ENCODE measurements at regions not wholly inside any gene's neighbourhood (a gene's known extent, or its start where the extent isn't known, plus 50 kb on each side); places are given as distances from the start of the nearest gene placed in this dataset.

GRCh38 chr4:169810325-169811323, 52.9 kb upstream of the HPF1 start (continued):
- no peak for TF ChIP-seq FOS (IDR thresholded peaks at IDR 0.05; ENCODE audit: low read depth, low read length)
- no peak for TF ChIP-seq POLR2A (IDR thresholded peaks at IDR 0.05; ENCODE audit: low read depth, low read length)
- TF ChIP-seq BHLHE40 (IDR thresholded peaks at IDR 0.05; ENCODE audit: low read depth, low read length) = no peak

DNA sequence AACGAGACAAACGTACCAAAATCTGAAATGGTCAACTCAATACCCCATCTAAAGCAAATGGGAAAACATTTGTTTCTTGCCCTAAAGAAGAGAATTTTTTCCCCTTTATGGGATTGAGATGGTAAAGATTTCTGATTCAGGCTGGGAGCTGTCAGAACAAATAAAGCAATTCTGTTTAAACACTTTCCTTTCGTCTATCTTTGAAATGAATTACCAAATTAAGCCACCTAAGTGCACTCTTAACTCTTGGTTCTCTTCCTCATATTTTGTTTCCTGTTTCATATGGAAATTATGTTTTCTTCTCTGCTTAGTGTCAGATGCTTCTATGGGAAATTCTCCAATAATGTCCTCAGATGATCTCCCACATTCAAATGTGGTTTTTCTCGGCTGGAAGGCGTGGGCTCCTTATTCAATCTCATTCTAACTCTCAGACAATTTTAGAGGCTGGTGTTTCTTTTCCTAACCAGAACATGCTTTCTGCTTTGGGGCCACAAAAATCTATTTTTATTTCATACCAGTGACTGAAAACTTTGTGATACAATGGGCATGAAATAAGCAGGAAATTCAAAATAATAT, 50.3 kb upstream of the HPF1 start:
- no peak overlapping the region for H3K14ac ChIP-seq (replicated peaks; ENCODE audit: low read depth, low read length)
- in situ Hi-C loops (cut with MboI; ENCODE audit: low sequenced_read_pairs) (no loop called here), intact Hi-C loops (cut with micrococcal nuclease) (no loop called here), dilution Hi-C loops (cut with HindIII; ENCODE audit: low sequenced_read_pairs, unreplicated experiment) (no loop called here)
- BruUV-seq (replicated peaks) = no TSS peak
- H3K23ac ChIP-seq (ENCODE audit: low read depth, low read length) = no peak overlapping the region
- H3K9ac ChIP-seq (ENCODE audit: low read depth, low read length) = no peak overlapping the region
- no peak overlapping the region for H2BK5ac ChIP-seq (ENCODE audit: low read depth, low read length, poor library complexity, severe bottlenecking)
- no peak overlapping the region for H3K4me3 ChIP-seq (ENCODE audit: insufficient read depth, low read depth, low read length)
- ATAC-seq (ENCODE audit: low read depth) = no peak
- H2BK120ac ChIP-seq (ENCODE audit: low read depth, low read length) = no peak overlapping the region
- no peaks in the 10 kb centered on the region for H3K9me1 ChIP-seq (ENCODE audit: insufficient read depth, low read length)
- H2BK15ac ChIP-seq (ENCODE audit: low read depth, low read length) = no peak overlapping the region
- no peak overlapping the region for H4K91ac ChIP-seq (ENCODE audit: insufficient read depth, low read depth, low read length)
- no peaks in the 10 kb centered on the region for H4K20me1 ChIP-seq (ENCODE audit: insufficient read depth, low read length)
- H3K18ac ChIP-seq (ENCODE audit: low read depth, low read length) = no peak overlapping the region
- H2AFZ ChIP-seq (replicated peaks; ENCODE audit: low read length, poor library complexity) = no peak overlapping the region
- H2AK5ac ChIP-seq (ENCODE audit: low read depth, low read length) = no peak overlapping the region
- ChIA-PET CTCF (no interaction called here), POLR2A (ENCODE audit: unreplicated experiment) (no interaction called here)
- TF ChIP-seq, protein P1, sequence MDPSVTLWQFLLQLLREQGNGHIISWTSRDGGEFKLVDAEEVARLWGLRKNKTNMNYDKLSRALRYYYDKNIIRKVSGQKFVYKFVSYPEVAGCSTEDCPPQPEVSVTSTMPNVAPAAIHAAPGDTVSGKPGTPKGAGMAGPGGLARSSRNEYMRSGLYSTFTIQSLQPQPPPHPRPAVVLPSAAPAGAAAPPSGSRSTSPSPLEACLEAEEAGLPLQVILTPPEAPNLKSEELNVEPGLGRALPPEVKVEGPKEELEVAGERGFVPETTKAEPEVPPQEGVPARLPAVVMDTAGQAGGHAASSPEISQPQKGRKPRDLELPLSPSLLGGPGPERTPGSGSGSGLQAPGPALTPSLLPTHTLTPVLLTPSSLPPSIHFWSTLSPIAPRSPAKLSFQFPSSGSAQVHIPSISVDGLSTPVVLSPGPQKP (IDR thresholded peaks at IDR 0.05; ENCODE audit: borderline replicate concordance, low read depth, low read length) = no peak
- TF ChIP-seq RCOR1 (IDR thresholded peaks at IDR 0.05; ENCODE audit: insufficient replicate concordance, low read length) = no peak
- no peak for TF ChIP-seq RAD21 (IDR thresholded peaks at IDR 0.05; ENCODE audit: low read length)
- no peak for TF ChIP-seq CEBPB (IDR thresholded peaks at IDR 0.05; ENCODE audit: low read depth, low read length)
- H3K56ac ChIP-seq (ENCODE audit: extremely low read depth, insufficient read depth, low read length) = no peak overlapping the region
- H4K8ac ChIP-seq (ENCODE audit: low read depth in 2 of 2, low read length in 2 of 2) = no peak overlapping the region
- H3K4me1 ChIP-seq (ENCODE audit: control insufficient read depth, insufficient read depth, low read length) = no peaks in the 10 kb centered on the region
- no peaks in the 10 kb centered on the region for H3K36me3 ChIP-seq (ENCODE audit: control insufficient read depth, insufficient read depth, low read length)
- no peak overlapping the region for H4K5ac ChIP-seq (ENCODE audit: low read depth, low read length)
- H3K27me3 ChIP-seq (ENCODE audit: control insufficient read depth, insufficient read depth, low read length) = no peaks in the 10 kb centered on the region; the same call in 1 of the 2 replicates
- no peak overlapping the region for H3K27ac ChIP-seq (ENCODE audit: insufficient read depth, low read length)
- no peak overlapping the region for H2BK20ac ChIP-seq (ENCODE audit: low read depth, low read length)
- whole genome bisulfite sequencing, 2 experiments (ENCODE audit: extremely low coverage in 2 of 2, insufficient read length in 1 of 2) = 80% methylated on average over 1 of the region's 5 CpGs; no CpG with 5 or more reads in 1 of the 2 experiments
- no peak overlapping the region for H3K4ac ChIP-seq (ENCODE audit: low read depth, low read length)
- no peak for DNase-seq
- H3K79me1 ChIP-seq (ENCODE audit: low read depth in 1 of 2, low read length in 2 of 2) = no peaks in the 10 kb centered on the region
- H3K4me2 ChIP-seq (ENCODE audit: low read depth, low read length) = no peak overlapping the region
- peaks cover 3% of the 10 kb centered on the region; the same call in 1 of the 2 replicates for H3K9me3 ChIP-seq (ENCODE audit: control insufficient read depth, insufficient read depth, low read length)
- H2AK9ac ChIP-seq (replicated peaks; ENCODE audit: low read depth, low read length, poor library complexity) = no peak overlapping the region

All from IMR-90 (cell line).